Activated T-helper 9 cell treated with anti-CD3 and anti-CD28 coated beads, Interleukin-2, amount 50 U/mL, for 16 hours (primary cell): ENCODE measurements at regions not wholly inside any gene's neighbourhood (a gene's known extent, or its start where the extent isn't known, plus 50 kb on each side); places are given as distances from the start of the nearest gene placed in this dataset.
A peak's percentile ranks its signal among the peaks of the same experiment; 100 is the strongest.
"Not testable (repeated sequence)": the region's sequence is repeated elsewhere in the genome, so short reads cannot be mapped to it uniquely, and the experiment has no call there.

Experiments used
- DNase-seq: peaks from one replicate; pipeline ENCODE4 v3.0.0-alpha.2; 2020; ENCODE audit warnings: low read depth

GRCh38 chr5:2102819-2103776 lies 220.4 kb upstream of the IRX4 start:
- DNase-seq, result no peak

DNA sequence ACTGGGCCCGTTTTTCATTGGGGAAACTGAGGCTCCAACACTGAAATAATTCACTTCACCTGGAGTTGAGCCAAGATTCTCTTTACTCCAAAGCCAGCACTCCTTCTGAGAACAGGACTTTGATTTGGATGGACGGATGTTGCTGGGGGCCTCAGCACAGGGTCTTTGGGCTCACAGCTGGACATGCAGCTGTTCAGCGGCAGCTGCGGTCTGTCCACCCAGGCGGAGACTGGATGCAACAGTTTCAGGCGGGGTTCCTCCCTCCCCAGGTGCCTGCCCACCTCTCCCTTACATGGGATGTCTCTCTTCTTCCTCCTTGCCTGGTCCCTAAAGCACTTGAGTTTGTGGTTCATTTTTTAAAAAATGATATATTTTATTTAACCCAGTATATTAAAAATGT lies 219.0 kb upstream of the IRX4 start:
- DNase-seq, result no peak

DNA sequence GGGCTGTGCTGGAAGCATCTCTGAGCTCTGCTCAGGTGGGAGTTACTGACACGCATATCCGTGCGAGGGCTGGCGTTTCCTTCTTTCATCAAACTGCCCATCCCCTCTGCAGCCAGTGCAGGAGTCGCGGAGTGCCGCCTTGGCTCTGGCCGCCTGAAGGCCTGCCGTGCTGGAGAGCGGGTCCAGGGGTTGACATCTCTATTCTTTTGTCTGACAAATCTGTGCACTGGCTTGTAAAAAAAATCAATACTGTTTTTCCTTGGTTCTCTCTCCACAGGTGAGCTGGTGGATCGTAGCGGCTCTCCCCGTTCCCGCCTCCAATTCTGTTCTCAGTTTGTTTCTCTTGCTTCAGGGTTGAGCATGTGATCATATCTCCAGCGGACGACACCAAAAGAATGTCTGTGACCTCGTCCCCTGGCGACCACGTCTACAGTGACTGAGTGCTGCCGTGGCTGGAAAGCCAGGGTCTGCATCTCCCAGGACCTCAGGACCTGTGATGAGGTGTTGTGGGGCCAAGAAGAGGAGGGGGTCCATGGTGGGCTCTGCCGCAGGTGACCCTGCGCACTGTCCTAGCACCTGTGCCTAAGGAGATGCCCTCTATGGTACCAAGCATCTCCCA lies 214.3 kb upstream of the IRX4 start:
- DNase-seq, result no peak

- DNase-seq, result no peak
Observed at GRCh38 chr5:2095011-2095410, 212.3 kb upstream of the IRX4 start.

DNA sequence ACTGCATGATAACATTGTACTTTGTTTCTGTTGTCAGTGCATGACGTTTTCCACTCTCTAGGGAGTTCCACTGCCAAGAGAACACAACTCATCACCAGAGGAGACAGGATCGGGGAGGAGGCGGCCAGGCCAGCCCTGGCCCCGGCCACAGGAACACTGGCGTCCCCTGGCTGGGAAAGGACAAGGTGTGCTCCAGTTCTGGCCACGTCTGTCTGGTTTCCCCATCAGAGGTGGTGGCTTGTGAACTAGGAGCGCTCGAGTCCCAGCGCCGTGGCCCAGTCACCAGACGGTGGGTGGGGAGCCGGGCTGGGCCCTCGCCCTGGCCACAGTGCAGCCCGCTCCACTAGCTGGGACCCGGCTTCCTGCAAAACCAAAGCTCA lies 211.9 kb upstream of the IRX4 start:
- DNase-seq, result no peak

DNA sequence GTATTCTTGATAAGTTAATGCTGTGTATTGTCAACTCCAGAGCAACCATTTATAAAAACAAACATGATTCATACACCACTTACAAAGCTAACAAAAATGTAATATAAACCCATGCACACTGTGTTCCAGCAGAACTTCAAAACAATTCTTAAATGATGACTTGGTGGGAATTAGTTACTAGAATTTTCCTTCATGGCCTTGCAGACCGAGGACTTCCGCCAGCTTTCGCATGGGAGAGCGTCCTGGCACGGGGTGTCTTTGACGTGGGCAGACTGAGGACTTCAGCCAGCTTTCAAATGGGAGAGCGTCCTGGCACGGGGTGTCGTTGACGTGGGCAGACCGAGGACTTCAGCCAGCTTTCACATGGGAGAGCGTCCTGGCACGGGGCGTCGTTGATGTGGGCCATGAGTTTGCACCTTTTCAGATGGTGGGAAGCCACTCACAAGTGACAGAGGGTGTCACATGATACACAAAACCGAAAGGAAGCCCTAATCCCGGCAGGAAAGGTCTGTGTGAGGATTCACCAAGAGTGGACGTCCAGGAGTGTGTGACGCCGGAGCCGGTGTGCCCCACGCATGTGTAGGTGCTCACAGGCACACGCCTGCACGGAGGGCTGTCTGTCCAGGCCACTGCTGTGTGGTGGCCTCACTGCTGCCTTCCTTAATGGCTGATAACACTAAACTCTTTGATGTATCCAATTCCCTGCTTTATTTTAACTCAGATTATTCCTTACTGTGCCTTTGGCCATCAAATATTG lies 211.3 kb upstream of the IRX4 start:
- no peak for DNase-seq

- no peak for DNase-seq
Observed at GRCh38 chr5:2091921-2092320, 209.2 kb upstream of the IRX4 start.

DNA sequence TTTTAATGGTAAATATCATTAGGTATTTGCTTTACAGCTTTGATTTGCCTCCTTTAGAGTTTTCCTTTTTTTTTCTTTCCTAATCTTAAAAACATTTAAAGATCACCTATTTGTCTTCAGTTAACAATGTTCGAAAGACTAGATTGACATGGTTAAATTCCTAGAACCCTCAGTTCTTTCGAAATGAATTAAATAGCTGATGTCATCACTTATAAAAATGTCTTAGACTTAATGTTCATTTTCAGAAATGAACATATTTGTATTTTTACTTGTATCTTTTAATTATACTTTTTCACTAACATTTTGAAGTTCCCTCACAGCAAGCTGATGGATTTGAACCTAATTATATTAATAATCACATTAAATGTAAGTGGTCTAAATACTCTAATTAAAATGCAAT lies 205.3 kb upstream of the IRX4 start:
- DNase-seq, result no peak

GRCh38 chr5:2075365-2075764 lies 192.6 kb upstream of the IRX4 start:
- DNase-seq, result no peak

GRCh38 chr5:2071562-2071961 lies 188.8 kb upstream of the IRX4 start:
- no peak for DNase-seq

- DNase-seq, result not testable (repeated sequence)
Observed at GRCh38 chr5:2070787-2071186, 188.1 kb upstream of the IRX4 start.

DNA sequence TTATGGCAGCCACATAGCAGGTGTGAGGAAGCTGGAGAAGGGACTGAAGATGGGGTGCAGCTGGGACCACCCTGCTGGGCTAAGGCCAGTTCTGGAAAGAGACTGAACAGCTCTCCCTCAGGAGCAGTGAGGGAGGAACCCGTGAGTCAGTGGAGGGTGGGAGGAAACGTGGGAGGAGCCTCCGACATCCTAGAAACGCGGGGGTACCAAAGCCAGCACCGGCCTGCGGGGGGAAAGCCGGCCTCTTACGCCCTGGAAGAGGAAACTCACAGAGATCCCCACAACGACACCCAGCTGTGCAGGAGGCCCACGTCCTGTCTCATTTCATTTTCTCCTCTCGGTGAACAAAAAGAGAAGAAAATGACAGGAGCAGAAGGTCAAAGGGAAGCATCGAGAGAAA lies 185.8 kb upstream of the IRX4 start:
- DNase-seq, result no peak

DNA sequence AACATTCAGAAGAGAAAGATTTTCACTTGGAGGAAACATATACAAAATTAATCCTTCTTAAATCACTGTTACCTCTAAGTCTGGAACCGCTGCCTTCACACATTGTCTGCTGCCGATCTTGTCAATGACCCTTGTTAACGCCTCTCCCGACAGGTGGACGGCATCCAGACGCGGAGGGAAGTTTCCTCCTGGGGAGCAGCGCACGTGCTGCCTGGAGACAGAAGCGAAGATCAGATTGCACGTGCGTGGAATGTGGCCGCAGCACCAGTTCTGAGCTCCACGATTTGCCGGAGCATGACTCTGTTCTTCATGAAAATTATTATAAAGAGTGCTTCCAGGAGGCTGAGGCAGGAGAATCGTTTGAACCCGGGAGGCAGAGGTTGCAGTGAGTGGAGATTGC lies 183.6 kb upstream of the IRX4 start:
- DNase-seq, result no peak

DNA sequence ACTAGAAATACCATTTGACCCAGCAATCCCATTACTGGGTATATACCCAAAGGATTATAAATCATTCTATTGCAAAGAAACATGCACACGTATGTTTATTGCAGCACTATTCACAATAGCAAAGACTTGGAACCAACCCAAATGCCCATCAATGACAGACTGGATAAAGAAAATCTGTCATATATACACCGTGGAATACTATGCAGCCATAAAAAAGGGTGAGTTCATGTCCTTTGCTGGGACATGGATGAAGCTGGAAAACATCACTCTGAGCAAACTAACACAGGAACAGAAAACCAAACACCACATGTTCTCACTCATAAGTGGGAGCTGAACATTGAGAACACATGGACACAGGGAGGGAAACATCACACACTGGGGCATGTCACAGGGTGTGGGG lies 180.7 kb upstream of the IRX4 start:
- DNase-seq, result not testable (repeated sequence)

GRCh38 chr5:2052687-2053086 lies 170.0 kb upstream of the IRX4 start:
- no peak for DNase-seq

DNA sequence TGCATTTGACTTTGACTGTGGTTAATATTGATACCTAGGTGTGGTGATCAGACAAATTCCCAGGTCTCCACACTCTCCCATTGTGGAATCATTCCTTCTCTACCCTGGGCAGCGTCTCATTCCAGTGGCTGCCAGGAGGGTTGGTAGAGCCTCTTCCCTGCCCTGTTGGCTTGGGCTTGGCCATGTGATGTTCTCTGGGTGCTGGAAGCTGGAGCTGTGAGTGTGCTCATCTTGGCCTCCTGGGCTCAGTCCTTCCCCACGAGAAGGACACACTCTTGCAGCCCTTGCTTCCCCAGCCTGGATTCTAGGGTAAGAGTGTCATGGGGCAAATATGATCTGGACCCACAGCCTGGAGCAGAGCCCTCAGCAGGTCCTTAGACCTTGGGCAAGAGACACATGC lies 167.2 kb upstream of the IRX4 start:
- DNase-seq, result no peak

DNA sequence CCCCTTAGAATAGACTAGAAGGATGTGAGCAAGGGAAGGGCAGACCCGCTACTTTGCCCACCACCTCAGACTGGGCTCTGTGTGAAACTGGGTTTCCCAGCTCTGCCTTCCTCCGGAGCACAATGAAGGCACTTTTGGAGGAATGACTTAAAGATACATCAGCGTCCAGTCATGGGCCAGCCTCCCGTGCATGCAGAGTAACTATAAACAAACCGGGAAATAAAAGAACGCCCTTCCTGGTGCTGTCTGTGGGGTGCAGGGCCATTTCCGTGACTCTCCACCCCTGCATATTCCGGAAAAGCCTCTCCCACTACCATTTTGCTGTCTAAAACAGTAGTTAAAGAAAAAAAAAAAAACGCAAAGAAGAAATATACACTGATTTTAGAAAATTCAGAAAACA lies 165.9 kb upstream of the IRX4 start:
- no peak for DNase-seq

DNA sequence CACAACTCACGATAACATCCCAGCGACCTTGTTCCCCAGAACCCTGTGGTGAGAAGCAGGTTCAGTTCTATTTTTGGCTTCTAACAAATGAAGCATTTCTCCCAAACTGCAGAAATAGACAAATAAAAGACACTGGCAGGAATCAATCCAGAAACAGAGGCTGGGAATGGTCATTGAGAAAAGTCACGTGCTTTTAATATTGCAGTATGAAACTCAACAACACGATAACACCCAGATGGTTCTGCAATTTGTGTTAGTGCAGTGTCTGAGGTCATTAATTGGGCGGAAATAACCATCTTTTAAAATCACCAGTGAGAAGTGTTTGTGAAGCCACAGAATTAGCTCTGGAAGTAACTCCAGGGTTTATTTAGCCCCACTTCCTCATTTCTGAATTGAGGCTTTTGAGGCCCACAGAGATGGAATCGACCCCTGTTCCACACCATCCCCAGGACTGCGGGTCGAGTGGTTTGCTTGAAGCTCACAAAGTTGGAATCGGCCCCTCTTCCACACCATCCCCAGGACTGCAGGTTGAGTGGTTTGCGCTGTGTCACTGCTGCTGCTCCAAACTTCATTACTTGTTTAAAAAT lies 164.7 kb upstream of the IRX4 start:
- no peak for DNase-seq

GRCh38 chr5:2044041-2044440 lies 161.3 kb upstream of the IRX4 start:
- DNase-seq, result no peak

- DNase-seq, result no peak
Observed at GRCh38 chr5:2039180-2039531, 156.4 kb upstream of the IRX4 start.

DNA sequence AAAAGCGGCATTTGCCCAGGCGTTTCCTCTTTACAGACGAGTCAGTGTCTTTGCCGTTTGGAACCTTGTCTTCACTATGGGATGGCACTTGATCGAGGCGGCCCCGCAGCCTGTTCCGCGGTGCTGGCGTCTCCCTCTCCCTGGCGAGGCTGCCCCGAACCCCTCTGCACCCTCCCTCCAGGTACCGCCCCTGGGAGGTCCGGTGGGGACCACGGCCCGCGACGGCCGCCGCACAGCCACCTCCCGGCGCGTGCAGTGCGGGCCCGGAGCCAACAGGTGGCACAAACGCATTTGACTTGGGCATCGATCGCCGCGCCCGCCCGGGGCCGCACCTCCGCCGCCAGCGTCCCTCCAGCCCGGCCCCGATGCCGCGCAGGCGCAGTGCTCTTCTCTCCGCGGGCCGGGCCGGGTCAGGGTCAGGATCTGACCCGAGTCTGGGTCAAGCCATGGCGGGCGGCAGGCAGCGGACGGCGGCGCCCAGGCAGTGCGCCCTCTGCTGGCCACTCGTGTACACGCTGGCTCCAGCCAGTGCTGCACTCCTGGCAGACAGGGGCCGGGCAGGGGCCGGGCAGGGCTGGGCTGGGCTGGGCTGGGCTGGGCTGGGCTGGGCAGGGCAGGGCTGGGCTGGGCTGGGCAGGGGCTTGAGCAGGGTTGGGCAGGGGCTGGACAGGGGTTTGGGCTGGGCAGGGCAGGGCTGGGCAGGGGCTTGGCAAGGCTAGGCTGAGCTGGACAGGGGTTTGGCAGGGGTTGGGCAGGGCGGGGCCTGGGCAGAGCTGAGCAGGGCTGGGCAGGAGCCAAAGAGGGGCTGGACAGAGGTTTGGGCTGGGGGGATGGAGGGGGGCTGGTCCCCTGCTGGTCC lies 155.8 kb upstream of the IRX4 start:
- peak; percentile 48 for DNase-seq

DNA sequence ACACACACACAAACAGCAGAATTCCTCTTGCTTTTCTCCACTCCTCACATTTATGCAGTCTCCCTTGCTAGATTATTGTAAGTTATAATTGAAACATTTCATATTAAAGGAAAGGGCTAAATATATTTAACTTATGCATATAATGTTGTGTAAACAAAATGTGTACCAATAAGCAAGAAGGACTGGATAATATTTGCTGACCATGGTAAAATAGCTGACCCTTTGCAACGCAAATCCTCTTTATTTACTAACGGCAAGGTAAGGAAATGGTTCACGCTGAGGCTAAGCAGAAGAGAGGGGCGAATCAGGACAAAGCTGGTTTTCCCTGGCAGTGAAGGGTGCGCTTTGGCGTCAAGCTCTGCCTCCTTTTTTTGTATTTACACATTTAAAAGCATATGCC lies 154.2 kb upstream of the IRX4 start:
- DNase-seq, result no peak
